Dermis microvascular lymphatic vessel endothelial cell (primary cell): ENCODE measurements at regions not wholly inside any gene's neighbourhood (a gene's known extent, or its start where the extent isn't known, plus 50 kb on each side); places are given as distances from the start of the nearest gene placed in this dataset.
"Not testable (repeated sequence)": the region's sequence is repeated elsewhere in the genome, so short reads cannot be mapped to it uniquely, and the experiment has no call there.

Experiments
- DNase-seq, 2 donors: peaks; one replicate each; pipeline versions ENCODE4 v3.0.0 to v3.0.0-alpha.2; 2010; ENCODE audit warnings: low read depth in 2 of 2

DNA sequence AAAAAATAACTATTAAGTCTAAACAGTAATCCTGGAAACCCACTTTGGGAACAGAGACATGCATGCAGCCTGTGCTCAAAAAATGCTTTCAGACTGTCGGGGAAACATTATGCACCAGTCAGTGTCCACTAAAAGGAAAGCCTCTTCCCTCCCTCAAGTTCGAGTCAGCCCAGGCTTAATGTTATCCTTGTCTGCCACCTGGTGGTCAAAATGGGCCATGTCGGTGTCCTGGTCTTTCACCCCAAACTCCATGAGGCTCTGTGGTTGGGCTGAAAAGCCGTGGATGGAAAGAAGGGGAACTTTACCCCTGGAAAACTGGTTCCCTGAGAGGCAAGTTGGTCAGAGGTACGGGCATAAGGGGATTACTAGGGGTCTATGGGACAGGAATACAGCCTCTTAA, 88.4 kb upstream of the ZNF492 start:
- DNase-seq = peak in 1 of 2 donors; percentile 4

- no peak for DNase-seq
Observed at GRCh38 chr19:22533761-22534160, 100.4 kb upstream of the ZNF492 start.

DNA sequence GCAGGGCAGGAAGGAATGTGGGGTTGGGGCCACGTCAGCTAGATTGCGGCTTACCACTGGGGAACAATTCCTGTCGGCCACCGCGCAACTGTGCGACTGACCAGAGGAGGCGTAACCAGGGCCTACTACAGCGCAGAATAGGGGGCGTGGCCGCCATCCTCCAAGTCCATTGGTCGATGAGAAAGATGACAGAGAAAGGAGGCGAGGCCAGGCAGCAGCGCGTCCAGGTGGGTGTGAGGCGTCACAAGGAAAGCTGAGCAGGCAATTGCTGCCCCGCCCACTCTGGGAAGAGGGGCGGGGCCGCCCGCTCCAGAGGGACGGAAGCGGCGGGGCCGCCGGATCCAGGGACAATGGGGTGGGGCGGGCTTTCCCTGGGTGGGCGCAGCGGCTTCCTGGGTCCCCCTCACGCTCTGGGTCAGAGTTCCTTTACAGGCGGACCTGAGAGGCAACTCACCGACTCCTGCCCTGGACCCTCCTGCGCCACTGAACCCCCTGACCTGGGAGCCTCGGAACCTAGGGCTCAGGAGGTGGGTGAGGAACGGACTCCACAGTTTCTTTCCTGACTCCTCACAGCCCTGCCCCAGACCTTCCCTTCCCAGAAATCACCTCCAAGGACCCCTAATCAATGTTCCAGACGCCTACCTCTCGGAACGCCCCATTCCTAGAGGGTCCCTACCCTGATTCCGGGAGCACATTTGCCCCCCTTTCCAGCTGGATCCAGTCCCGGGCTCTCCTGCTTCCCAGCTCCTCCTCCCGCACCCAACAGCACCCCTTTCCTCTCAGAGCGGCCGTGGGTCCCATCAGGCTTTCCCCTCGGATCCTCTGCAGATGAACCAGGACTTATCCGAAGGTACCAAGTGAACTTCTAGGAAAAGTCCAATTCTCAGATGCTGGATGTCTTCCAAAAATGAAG, 101.5 kb upstream of the ZNF492 start:
- DNase-seq = no peak

DNA sequence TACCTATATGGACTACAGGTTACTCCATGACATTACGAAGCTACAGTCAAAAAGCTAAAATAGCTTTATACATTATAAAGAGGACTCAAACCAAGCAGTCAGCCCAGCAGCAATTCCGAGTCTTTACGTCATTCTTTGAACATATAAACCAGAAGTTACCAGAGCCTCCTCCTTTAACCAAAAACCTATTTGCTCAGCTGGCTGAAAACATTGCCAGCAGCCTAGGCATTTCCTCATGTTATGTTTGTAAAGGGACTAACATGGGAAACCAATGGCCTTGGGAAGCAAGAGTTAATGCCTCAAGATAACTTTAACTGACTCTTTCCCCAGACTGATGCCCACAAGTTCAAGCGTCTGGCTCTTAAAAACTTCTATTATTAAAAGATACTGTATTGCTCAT, 104.1 kb upstream of the ZNF492 start:
- no peak for DNase-seq

DNA sequence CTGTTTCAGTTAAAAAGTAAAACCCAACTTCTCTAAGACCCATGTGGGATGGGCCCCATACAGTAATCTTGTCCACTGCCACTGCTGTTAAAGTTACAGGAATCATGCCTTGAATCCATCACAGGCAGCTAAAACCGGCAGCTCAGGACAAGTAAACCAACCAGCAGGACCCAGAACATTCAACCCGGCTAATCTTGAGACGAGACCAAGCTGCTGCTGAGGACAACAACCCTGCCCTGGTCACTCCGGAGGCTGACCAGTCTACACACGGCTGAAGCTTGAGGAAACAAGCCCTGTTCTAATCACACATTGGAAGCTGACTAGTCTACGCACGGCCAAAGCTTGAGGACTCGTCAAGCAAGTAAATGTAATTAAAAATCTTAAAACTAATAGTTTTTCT, 105.2 kb upstream of the ZNF492 start:
- DNase-seq = no peak

GRCh38 chr19:22527554-22527953, 105.4 kb upstream of the ZNF98 start:
- no peak for DNase-seq

DNA sequence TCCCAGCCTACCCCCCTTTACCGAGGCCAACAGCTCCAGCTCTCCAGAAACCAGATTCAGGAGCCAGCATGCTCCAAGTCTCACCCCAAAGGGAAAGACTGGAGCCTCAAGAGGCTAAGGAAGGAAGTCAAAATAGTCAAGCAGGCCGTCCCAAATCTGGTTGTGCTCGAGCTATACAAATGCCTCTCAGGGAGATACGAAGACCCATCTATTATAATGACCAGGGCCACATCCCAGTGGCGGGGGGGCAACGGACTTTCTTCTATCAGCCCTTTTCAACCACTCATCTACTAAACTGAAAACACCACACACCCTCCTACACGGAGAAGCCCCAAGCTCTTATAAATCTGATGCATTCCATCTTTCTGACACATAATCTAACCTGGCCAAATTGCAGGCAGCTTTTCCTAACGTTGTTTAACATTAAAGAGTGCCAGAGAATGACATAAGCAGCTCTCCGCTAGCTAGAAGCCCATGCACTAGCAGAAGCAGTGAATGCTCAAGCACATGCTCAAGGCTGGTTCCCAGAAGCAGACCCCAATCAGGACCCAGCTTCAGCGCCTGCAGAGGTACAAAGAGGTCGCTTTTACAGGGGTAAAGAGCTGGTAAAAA, 104.6 kb upstream of the ZNF98 start:
- no peak for DNase-seq

DNA sequence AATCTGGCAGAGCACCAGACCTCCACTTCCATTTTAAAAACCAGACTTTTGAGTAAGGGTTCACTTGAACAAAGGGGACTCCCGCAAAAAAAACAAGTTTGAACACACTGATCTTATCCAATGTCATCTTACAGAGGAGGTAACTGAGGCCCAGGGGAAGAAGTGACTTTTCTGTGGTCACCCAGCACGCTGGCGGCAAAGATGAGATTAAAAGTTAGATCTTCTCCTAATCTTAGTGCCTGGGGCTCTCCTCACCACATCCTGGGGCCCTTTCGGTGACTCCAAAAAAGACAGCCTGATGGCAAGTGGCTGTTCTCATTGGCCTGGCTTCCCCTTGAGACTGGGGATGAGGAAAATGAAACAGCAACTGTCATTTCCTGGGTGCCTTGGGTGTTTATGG, 101.8 kb upstream of the ZNF98 start:
- no peak for DNase-seq

DNA sequence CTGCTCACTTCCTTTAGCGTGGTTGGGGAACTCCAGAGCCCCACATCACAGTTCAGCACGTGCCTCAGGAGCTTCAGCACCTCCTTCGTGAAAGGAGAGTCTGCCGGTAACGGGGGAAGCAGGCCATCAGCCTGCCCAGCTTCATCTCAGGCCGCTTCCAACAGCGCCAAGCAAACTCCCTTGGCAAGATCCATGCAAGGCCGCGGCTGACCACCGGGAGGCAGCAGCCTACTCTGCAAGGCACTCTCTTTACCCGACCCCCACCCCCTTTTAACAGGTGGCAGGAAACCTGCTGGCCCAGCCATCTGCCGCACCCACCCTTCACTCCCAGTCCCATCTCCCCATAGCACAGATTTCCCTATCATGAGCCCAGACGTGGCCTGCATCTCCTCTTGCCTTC, 97.4 kb upstream of the ZNF98 start:
- not testable (repeated sequence) for DNase-seq

DNA sequence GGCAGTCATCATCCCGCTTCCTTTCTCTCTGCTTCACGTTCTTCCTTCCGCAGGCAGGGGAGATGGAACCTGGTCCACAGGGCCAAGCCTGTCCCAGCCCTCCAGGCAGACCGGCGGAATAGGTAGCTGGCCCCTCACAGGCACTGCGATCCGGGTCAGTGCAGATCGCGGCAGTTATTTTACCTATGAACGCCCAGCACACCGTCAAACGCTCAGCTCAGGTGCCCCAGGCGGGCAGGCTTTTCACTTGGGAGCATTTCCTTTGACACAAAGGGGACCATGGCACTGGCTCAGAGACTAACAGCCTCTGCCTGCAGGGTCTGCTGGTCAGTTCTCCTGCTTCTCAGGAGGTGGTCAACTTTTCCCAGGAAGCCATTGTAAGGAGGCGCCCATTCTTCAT, 97.0 kb upstream of the ZNF98 start:
- no peak for DNase-seq

GRCh38 chr19:22517496-22518411, 95.6 kb upstream of the ZNF98 start:
- no peak for DNase-seq

DNA sequence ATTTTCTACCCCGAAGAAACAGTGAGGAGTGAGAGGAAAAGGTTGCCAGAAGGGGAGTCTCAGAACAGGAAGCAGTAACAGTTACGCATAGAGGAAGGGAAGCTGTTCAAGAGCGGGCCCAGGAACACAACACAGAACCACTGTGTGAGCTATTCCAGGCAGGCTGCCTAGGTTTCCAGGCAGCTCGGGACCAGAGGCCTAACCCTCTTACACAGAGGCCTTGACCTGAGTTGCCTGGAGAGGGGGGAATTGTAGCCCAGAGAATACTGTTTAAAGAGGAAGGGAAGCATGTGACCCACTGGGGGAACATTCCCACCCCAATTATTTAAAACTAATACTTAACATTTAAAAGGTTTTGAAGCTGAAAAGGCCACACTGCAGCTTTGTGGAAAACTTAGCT, 93.3 kb upstream of the ZNF98 start:
- DNase-seq = no peak

DNA sequence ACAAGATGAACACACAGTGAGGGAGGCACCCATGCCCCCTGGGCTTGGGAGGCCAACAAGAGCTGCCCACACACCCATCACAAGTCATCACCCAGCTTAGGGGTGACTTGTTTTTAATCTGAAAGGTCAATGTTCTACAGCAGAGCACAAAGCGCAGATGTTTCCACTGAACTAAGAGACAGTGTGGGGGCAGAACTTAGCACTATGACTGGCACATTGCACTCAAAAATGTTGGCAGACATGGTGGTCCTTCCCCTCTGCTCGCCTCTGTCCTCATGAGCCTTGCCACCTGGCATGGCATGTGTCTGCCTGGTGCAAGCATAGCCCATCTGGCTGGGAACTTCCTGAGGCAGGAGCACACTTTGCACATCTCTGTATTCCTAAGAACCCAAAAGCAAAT, 81.4 kb upstream of the ZNF98 start:
- no peak for DNase-seq

DNA sequence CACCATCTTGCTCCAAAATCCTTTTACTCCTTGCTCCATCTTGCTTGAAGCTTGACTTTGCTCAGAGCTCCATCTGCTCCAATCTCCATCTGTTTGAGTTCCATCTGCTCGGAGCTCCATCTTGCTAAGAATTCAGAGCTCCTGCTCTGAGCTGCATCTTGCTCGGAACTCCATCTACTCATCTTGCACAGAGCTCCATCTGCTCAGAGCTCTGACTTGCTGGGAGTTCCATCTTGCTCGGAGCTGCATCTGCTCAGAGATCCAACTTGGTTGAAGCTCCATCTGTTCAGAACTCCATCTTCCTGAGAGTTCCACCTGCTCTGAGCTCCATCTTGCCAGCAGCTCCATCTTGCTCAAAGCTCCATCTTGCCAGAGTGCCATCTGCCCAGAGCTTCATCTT, 80.6 kb upstream of the ZNF98 start:
- DNase-seq = no peak

DNA sequence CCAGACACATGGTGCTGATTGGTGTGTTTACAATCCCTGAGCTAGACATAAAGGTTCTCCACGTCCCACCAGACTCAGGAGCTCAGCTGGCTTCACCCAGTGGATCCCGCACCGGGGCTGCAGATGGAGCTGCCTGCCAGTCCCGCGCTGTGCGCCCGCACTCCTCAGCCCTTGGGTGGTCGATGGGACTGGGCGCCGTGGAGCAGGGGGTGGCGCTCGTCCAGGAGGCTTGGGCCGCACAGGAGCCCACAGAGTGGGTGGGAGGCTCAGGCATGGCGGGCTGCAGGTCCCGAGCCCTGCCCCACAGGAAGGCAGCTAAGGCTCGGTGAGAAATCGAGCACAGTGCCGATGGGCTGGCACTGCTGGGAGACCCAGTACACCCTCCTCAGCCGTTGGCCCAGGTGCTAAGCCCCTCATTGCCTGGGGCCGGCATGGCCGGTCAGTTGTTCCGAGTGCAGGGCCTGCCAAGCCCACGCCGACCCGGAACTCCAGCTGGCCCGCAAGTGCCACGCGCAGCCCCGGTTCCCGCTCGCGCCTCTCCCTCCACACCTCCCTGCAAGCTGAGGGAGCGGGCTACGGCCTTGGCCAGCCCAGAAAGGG, 76.8 kb upstream of the ZNF98 start:
- DNase-seq = not testable (repeated sequence)

DNA sequence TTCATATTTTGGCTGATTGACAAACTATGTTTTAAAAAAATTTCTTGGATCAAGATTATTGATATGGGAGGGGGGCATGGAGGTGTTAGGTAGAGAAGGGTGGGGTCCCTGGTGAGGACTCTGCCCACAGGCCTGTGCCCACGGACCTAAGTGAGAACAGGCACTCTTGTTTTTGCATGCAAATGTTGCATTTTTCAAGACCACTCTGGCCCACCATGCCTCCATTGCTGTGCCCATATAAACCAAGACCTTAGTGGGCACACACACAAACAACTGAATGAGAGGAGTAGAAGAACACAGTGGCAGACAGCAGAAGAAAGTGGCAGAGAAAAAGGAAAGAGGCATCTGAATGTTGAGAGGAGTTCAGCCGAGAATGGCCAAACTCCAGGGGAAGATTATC, 69.6 kb upstream of the ZNF98 start:
- no peak for DNase-seq

DNA sequence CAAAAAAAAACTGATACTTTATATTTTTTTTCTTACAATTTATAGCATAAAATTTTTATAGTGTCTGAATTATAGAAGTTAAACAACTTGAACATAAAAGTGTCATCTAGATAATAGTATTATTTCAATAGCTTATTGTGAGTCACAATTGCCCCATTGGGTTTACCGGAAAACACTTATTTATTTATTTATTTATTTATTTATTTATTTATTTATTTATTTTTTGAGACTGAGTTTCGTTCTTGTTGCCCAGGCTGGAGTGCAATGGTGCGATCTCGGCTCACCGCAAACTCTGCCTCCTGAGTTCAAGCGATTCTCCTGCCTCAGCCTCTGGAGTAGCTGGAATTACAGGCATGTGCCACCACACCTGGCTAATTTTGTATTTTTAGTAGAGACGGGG, 61.4 kb upstream of the ZNF98 start:
- not testable (repeated sequence) for DNase-seq

DNA sequence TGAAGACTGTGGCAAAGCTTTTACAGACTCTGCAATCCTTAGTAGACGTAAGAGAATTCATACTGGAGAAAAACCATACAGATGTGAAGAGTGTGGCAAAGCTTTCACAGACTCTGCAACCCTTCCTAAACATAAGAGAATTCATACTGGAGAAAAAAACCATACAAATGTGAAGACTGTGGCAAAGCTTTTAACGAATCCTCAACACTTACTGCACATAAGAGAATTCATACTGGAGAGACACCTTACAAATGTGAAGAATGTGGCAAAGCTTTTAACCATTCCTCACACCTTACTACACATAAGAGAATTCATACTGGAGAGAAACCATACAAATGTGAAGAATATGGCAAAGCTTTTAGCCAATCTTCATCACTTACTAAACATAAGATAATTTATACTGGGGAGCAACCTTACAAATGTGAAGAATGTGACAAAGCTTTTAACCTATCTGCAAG, 50.1 kb upstream of the ZNF98 start:
- DNase-seq = no peak
